HG02970 (cell line): ENCODE measurements at regions not wholly inside any gene's neighbourhood (a gene's known extent, or its start where the extent isn't known, plus 50 kb on each side); places are given as distances from the start of the nearest gene placed in this dataset.

Source experiments
- ATAC-seq: cut with Tn5 transposase; IDR thresholded peaks from one replicate; pipeline ENCODE4 v1.9.1; 2021; ENCODE audit warnings: mild to moderate bottlenecking, moderate library complexity, moderate number of reproducible peaks; ENCODE audit not compliant: unreplicated experiment, low FRiP score

DNA sequence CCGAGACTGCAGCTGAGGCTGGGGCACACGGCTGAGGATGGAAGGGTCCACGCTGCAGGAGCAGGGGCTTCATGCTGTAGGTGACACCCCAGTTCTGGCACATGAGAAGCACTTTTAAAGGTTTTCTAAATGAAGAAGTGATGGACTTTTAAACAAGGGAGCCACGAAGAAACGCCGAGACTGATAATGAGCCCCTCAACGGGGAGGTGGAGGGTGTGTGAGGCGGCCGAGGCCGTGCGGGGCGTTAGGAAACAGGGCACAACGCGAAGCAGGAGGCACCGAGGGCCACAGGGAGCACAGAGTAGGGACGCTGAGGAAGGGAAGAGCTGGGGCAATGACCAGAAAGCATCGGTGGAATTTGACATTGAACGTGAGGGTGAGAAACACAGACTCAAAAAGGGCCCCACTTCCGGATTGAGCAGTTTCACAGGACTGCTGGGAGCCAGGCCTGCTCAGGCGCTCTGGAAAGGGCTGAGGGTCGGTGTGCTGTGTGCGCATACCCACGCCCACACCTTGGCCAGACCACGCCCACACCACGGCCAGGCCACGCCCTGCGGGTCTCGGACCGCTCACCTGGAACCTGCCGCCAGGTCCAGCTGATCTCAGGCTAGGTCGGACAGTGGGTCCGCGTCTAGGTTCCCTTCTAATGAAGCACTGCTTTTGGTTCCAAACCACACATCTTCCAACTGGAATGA lies 115.7 kb downstream of the GYPC start:
- ATAC-seq: no peak

GRCh38 chr2:126774290-126774689 lies 118.3 kb downstream of the GYPC start:
- no peak for ATAC-seq

- no peak for ATAC-seq
Observed at GRCh38 chr2:126774761-126775160, 118.8 kb downstream of the GYPC start.

DNA sequence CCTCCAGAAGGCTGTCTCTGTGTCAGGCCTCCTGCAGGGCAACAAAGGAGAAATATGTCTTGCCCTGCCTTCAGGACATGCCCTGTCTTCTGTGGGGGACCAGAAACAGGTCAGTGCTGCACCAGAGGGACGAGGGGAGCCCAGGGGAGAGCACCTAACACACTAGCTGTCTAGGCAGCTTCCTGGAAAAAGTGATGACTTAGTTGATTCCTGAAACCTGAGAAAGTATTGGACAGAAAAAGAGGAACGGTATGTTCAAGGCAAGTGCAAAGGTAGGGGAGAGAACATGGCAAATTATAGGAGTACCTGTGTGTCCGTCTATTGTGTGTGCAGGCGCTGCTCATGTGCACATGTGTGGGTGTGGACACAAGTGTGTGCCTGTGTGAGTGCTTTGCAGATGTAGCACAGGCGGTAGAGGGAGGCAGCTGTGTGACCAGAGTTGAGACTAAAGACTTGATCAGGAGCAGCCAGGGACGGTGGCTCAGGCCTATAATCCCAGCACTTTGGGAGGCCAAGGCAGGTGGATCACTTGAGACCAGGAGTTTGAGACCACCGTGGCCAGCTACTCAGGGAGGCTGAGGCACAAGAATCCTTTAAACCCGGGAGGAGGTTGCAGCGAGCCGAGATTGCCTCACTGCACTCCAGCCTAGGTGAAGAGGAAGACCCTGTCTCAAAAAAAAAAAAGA lies 119.5 kb downstream of the GYPC start:
- ATAC-seq: no peak

DNA sequence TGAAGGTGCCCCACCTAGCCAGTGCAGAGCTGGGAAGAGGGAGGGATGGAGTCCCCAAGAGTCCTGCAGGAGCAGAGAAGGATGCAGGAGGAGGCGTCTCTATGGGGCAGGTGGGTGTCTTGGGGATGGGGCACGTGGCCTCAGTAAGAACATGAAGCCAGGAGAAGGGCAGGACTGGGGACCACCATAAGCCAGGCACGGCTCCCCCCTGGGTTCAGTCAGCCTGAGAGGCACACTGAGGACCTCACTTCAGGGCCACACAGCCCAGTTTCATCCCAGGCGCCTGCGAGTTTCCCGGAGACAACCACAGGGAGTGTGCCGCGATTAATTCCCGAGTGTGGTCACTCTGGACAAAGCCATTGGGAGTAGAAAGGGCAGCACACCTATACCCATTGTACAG lies 120.3 kb downstream of the GYPC start:
- no peak for ATAC-seq

DNA sequence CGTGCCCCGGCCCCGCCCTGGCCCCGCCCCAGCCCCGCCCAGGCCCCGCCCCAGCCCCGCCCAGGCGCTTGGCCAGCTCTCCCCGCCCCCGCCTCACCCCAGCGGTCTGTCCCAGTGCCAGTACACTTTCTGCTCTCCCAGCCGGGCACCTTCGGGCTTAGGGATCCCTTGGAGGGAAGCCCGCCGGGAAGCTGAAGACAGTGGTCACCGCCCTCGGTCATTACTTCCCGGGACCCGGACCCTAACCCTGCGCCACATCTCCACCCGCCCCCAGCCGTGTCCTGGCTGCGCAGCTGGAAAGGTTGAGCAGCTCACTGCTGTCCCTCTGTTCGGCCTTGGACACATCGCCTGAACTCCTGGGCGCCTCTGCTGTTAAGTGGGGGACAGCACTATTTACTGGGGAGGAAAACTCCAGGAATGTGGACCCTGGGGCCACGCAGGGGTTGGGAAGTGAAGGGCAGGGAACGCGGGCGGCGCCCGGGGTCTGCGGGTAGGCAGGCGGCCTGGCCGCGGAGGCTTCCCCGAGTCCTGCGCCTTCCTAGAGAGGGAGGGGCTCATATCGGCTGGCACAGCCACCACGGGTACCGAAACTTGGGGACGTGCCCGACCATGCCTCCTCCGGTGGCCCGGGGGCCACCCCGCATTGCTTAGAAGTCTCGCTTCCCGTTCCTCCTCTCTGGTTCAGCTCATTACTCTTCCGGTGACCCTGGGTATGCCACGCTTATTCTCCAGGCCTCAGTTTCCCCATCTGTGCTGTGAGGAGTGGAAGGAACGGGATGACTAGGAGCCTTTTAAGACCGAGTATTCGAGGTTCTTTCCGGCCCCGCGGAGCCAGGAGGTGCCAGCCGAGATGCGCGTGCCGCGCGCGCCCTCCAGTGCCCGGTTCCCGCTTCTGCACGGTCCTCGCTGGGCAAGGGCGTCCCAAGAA lies 121.0 kb downstream of the GYPC start:
- ATAC-seq: peak; percentile 81

- ATAC-seq: peak; percentile 2
Observed at GRCh38 chr2:126777620-126777978, 121.1 kb upstream of the TEX51 start.

GRCh38 chr2:126778561-126779501 lies 119.9 kb upstream of the TEX51 start:
- ATAC-seq: no peak

DNA sequence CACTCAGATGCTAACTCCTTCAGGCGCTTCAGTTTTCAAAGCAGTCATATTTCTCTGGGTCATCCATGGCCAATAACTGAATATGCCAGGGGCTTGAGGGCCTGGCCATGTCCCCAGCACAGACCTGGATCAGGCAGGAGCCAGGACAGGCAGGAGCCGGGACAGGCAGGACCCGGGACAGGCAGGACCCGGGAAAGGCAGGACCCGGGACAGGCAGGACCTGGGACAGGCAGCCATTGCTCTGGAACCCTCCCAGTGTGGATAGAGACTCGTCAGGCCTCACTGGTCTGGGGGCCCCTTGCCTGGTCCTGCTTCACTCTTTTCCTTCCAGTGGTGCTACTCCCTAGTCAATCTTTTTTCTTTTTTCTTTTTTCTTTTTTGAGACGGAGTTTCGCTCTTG lies 117.5 kb upstream of the TEX51 start:
- ATAC-seq: no peak

DNA sequence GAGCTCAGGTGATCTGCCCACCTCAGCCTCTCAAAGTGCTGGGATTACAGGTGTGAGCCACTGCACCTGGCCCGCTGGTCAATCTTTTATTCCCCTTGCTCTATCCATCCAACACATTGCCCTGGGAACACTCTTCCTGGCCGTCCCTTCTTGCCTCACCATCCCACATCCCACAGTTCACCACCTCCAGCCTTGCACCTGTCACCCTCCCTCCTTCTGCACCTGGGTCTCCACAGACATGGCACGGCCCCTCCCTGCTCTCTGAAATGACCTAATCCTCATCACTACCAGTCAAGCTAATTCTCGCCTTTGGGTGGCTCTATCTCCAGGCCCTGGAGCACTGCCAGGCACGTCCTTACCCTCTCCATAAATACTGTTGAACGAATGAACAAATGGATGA lies 116.9 kb upstream of the TEX51 start:
- no peak for ATAC-seq

DNA sequence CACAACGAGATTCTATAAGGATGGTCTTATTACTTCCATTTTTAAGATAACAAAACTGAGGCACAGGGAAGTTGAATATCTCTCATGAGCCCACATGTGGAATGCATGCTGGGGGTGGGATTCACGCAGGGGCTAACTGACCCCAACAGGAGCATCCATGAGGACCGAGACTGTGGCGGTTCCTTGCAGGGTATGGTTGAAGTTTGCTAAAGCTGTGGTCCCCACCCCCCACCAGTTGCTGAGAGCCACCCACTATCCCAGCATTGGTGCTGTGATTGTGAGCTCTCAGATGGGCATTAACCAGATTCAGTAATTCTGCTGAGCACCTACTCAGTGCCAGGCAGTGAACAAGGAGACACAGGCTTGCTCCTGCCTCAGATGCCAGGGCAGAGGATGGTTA lies 116.0 kb upstream of the TEX51 start:
- no peak for ATAC-seq

- ATAC-seq: no peak
Observed at GRCh38 chr2:126783341-126783740, 115.3 kb upstream of the TEX51 start.

DNA sequence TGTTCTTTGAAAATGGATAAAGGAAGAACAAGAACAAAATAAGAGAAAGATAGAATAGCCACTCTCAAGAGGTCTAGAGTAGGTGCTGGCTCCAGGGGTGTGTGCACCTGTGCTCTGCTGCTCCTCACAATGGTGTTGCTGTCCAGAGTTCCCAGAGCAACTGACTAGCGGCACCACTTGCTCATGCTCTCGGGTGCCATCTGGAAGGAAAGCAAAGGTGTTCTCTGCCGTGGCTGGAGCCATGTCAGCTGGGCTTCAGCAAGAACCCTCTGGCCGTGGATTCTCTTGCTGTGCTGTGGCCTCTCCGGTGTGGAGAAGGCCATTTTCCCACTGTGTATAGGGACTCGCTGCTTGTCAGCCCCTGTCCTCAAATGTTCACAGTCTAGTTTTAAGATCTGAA lies 114.6 kb upstream of the TEX51 start:
- no peak for ATAC-seq

DNA sequence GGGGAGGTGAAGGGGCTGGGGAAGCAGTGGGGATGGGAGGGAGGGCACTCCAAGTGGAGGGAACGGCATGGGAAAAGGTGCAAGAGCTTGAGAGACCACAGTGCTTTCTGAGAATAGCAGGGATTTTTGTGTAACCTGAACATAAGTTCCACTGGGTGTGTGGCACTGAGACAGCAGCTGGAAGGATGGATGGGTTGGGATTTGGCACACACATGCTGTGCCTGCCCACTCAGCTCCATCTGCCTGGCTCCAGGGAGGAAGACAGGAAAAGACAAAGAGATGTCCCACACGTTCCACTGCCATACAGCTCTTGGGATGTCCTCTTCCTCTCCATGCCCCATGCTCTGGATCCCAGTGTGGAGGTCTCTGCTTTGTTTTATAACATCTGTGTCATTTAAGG lies 114.1 kb upstream of the TEX51 start:
- no peak for ATAC-seq

DNA sequence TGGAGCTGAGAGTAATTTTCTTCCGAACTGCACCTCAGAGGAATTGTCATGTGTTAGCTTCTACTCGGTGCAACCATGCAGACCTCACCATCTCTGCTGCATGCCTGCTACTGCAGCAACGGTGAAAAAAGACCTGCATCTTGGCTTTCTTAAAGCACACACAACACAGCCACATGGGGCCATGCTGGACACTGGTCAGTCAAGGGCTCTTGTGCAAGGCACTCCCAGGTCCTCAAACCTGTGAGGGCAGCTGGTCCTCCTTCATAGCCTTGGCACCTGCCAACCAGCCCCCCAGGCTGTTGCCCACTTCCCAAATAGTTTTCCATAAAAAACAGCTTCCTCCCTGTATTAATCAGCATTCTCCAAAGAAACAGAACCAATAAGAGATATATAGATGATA lies 113.5 kb upstream of the TEX51 start:
- no peak for ATAC-seq

GRCh38 chr2:126785862-126786261 lies 112.8 kb upstream of the TEX51 start:
- no peak for ATAC-seq

DNA sequence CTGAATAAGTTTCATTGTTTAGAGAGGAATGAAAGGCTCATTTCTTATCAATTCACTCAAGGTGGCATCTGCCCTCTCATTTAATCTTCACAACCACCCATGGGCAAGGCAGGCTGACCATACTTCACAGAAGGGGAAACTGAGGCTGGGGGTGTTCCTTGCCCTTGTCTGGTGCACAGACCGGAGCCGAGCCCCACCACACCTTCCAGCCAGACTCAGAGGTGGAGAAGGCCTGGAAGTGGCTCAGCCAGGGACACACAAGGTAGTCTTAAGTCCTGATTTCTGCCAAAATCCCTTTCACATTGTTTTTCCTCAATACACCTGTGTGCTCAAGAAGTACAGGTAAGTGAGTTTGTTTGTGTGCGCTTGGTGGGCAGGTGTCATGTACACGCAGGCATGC lies 111.9 kb upstream of the TEX51 start:
- no peak for ATAC-seq

GRCh38 chr2:126787289-126787688 lies 111.4 kb upstream of the TEX51 start:
- ATAC-seq: no peak

DNA sequence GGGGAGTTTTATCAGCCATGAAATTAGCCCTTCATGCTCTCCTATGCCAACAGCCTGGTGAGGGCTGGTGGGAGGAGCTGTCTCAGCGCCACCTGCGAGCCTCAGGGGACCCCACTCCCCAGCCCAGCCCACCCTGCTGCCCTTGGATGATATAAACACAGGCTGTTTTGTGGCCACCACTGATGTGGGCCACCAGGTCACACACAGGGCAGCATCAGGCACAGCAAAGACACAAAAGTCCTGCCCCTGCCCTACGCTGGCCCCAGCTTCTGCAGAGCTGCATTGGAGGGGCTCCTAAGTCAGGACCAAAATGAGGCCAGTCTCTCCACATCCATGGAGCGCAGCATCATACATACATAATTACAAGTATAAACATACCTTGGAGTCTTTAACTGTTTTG lies 110.6 kb upstream of the TEX51 start:
- no peak for ATAC-seq

- ATAC-seq: no peak
Observed at GRCh38 chr2:126788652-126789051, 110.0 kb upstream of the TEX51 start.
